SIG-M5 (cell line): ENCODE measurements at regions not wholly inside any gene's neighbourhood (a gene's known extent, or its start where the extent isn't known, plus 50 kb on each side); places are given as distances from the start of the nearest gene placed in this dataset.

Experiments used
- DNase-seq: peaks from one replicate; lab custom pipeline; 2025; lab: John Stamatoyannopoulos, UW

DNA sequence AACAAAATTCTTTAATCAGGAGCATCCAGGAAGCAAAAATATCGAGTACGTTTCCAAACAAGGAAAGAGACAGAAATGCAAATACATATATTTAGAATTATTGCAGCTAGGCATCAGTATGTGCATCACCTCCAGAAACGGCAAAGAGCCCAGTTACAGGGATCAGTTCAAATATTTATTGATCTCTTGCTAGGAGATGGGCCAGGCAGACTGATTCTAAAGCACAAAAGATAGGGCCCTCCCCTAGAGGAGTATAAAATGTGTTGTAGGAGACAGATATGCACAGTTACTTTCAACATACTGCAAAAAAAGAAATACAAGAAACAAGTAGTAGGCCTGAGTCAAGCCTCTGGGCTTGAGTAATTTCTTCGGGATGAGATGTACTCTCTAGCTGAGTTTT, 80.7 kb upstream of the NHSL1 start:
- DNase-seq = no peak

DNA sequence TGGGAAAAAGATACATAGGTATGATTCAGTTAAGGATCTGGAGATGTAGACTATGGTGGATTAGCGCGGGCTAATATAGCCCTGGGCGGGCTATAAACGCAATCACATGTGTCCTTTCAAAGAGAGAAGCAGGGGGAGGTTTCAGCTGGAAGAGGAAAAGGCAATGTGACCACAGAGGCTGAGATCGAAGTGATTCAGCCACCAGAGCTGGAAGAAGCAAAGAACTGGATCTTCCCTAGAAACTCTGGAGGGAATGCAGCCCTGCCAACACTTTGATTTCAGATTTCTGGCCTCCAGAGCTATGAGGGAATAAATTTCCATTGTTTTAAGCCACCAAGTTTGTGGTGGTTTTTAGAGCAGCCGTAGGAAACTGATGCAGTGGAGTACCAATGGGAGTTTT, 81.5 kb upstream of the NHSL1 start:
- no peak for DNase-seq

- DNase-seq = no peak
These were observed 83.3 kb upstream of the NHSL1 start for GRCh38 chr6:138582573-138582972.

GRCh38 chr6:138586638-138587037, 87.3 kb upstream of the NHSL1 start:
- no peak for DNase-seq

- DNase-seq = no peak
These were observed 89.6 kb upstream of the NHSL1 start for GRCh38 chr6:138588805-138589434.

GRCh38 chr6:138590796-138591709, 91.8 kb upstream of the NHSL1 start:
- DNase-seq = no peak

DNA sequence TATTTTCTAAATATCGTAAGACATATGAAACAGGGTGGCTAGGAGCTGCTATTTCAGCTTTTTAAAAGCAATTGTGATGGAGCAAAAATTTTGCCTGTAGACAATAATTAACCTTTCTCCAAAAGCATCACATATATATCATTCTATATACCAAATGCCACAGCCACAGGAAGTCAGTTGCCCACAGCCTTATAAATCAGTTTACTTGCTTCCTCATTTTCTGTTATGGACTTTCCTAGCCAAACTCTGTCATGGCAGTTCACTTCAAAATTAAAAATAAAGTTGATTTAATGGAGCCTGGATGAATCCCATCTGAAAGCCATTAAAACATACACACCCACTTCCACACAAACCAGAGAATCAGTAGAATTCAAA, 93.4 kb upstream of the NHSL1 start:
- peak; percentile 10 for DNase-seq

- DNase-seq = peak; percentile 18
These were observed 94.0 kb upstream of the NHSL1 start for GRCh38 chr6:138593124-138593877.

GRCh38 chr6:138593909-138594757, 94.8 kb upstream of the NHSL1 start:
- no peak for DNase-seq

DNA sequence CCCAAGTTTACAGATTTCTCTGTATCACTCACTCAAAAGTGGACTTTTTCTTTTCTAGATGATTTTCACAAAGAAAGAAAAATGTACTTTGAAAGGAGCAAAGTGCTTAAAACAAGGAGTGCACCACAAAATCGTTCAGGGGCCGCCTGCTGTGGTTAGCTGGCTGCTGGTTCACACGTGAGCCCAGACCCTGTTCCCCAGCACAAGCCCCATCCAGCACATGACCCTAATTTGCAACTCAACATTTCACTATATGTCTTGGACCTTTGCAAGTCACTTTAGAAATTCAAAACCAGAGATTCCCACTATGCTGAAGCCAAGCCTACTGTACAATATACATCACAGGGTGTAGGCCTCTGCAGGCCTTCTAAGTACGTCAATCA, 95.5 kb upstream of the NHSL1 start:
- no peak for DNase-seq

DNA sequence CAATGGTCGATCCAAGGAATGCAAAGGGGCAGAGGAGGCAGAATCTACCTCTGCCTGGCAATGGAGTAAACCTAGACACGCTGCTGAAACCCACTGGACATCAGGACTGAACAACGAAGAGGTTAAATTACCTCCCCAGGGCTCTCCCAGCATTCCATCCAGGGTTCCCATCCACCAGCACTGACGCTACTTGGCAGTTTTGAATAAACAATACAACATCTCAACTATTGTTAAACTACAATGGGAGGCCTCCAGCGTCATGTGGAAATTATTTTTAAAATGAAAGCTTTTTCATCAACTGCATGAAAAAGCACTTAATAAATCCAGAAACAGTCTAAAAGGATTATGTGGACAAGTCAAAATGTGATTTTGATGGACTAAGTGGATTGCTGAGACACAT, 96.8 kb upstream of the NHSL1 start:
- no peak for DNase-seq

DNA sequence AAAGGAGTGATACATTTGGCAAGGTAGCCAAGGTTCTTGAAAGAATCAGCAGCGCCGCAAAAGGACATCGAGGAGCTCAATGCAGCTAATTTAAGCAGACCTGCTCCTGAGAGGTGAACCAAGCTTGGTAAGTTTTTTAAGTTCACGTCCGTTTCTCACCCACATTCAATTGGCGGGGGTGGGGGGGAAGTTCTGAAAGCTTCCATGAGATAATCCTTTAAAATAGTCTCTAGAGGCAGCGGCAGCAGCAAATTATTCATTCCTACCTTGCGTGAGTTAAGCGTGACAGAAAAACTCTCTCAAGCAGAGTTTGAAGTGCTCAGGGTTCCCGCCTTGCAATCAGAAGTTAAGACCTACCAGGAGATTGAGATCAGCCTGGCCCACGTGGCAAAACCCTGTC, 97.3 kb upstream of the NHSL1 start:
- no peak for DNase-seq

DNA sequence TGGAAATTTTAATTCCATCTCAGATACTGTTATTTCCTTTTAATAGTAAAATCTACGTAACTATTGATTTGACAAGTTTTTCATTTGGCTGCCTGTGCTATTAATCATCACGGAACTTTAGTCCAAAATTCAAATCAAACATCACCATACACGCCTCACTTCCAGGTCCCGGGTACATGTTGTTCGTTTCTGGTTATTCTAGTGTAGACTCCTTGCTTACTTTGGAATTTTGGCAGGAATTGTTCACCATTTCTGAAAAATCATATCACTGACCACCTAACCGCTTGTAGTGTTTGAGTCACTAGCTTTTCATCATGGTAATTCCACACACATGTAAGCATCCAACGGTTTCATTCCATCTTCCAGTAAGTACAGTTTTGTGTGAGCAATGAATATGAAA, 98.0 kb upstream of the NHSL1 start:
- no peak for DNase-seq

DNA sequence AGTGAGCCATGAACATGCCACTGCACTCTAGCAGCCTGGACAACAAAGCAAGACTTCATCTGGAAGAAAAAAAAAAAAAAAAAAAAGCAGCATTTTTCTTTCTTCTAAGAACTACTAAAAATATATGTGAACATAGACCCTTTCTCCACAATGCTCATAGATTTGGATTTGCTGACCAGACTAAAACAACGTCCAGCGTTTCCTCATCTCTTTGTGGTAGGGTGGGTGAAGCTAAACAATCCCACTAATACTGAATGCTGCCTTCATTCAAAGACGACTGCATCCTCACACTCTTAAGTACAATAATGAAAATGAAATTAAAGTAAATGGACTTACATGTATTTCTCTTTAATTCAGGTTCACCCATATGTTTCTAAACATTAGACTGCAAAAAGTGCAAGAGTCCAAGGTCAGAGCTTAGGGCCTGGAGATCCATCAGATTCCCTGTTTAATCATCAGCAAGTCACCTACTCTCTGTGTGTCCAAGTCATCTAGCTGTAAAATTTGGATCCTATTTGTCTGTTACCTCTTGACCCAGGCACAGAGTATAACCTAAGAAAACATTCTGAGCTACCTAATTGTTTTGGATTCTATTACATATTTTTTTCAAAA, 99.4 kb upstream of the NHSL1 start:
- DNase-seq = no peak

DNA sequence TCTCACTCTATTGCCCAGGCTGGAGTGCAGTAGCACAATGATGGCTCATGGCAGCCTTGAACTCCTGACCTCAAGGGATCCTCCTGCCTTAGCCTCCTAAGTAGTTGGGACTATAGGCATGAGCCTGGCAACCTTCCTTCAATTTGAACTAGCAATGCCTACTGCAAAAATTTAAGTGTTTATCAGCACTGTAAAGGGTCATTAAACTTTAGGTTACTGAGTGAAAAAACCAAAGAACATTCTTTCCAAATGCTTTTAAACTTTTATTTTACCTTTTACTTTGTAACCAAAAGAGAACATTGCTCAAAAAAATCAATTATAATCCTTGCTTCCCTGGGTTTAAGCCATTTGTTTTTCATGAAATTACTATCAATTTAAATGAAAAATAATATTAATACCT, 101.0 kb upstream of the NHSL1 start:
- DNase-seq = no peak

DNA sequence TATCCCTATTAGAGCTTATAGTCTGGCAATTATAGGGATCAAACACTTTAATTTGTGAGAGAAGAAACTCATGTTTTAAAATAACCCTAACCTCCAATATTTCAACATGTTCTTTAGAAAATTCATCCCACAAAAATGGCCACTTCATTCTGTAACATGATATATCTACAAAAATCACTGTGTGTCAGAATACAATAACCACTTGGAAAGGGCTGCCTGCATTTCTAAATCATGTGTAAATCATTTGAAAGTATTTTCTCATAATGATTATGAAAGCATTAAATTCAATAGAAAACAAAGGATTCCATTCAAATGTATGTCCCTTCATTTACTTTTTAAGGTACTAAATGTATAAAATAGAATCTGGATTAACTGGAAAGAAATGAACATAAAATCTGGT, 101.4 kb upstream of the NHSL1 start:
- no peak for DNase-seq

- DNase-seq = no peak
These were observed 101.8 kb upstream of the NHSL1 start for GRCh38 chr6:138601128-138601527.

DNA sequence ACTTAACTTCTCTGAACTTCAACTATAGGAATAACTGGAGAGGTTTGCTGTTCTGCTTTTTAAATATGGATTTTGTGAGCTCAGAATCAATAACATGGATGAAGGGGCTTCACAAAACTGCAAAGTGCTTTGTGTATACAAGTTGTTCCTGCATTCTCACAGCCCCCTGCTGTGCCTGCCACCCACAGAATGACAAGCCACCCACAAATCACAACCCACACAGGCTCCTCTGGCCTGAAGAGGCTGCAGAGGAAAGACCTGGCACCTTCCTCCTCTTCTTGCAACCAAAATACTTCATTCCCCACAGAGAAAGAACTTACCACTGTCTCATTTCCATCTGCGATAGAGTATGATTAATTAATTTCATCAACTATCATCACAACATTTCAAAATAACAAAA, 106.7 kb upstream of the NHSL1 start:
- no peak for DNase-seq

- no peak for DNase-seq
These were observed 108.5 kb upstream of the NHSL1 start for GRCh38 chr6:138607478-138608433.

DNA sequence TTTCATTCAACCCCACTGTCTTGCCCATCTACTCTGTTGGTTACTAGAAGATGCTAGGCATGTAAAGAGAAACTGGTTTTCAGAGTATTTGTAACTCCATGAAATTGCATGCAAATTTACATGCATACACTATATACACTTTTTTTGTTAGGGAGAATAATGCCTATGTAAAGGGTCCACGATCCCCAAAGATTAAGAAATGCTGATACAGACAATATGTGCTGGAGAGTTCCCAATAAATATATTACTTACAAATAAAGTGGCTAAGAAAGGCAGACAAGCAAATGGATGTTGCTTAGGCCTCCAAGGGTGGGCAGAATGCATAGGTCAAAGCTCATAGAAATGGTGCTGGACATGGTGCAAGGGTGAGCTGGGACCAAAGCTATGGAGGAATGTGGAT, 109.6 kb upstream of the NHSL1 start:
- DNase-seq = no peak
